Heart left ventricle (tissue), 13 donors: ENCODE measurements at regions not wholly inside any gene's neighbourhood (a gene's known extent, or its start where the extent isn't known, plus 50 kb on each side); places are given as distances from the start of the nearest gene placed in this dataset.

ENCODE experiments used
- CTCF ChIP-seq, 12 donors: fragments of 200-600 bp; sonication (generic) in 4 of 12; IDR thresholded peaks; one replicate each; pipeline versions ENCODE4 v1.5.0 to v1.8.0; 2018 to 2022; ENCODE audit warnings: antibody characterized with exemption in 12 of 12, mild to moderate bottlenecking in 5 of 12
- POLR2A ChIP-seq, 2 donors: fragments of 450-650 bp; IDR thresholded peaks; one replicate each; pipeline ENCODE4 v1.6.1; 2017; ENCODE audit warnings: antibody characterized with exemption in 2 of 2, mild to moderate bottlenecking in 2 of 2, moderate library complexity in 2 of 2
- donor health status: ischemic (EF 13 %, LVEDD 7.1; RV severe dilation, severe dysfunction).
- donor health status: DM: no; HTN: yes; CAD: no.
- donor health status: DM: no; HTN: no; CAD: no.
- donor health status: ischemic (EF 25% LVEDD 6.9; RV normal size, moderate dysfunction).
- donor health status: ischemic (EF 25% LVEDD 5.7; RV mildly dilated, moderate dysfunction).
- donor health status: ischemic (EF 35%, LVEDD 5.7; RV mildly dilated, moderate dysfunction).
- donor health status: nonischemic (EF 11% LVEDD 7.7; RV severe dilation, severe dysfunction).
- donor health status: DM: yes; HTN: yes; CAD: no.
- donor health status: PGD.
- donor health status: ischemic (EF 29% LVEDD 5.4; RV normal size, mild dysfunction).
- donor health status: nonischemic (EF 23%, LVEDD 6.1; RV moderate dilation, normal function).

GRCh38 chr2:111643759-111644158, 240.2 kb downstream of the ANAPC1 start:
- TF ChIP-seq CTCF (IDR thresholded peaks at IDR 0.05) (no peak), POLR2A (IDR thresholded peaks at IDR 0.05) (no peak)
